HG03159 (cell line): ENCODE measurements at regions not wholly inside any gene's neighbourhood (a gene's known extent, or its start where the extent isn't known, plus 50 kb on each side); places are given as distances from the start of the nearest gene placed in this dataset.
"Not testable (repeated sequence)": the region's sequence is repeated elsewhere in the genome, so short reads cannot be mapped to it uniquely, and the experiment has no call there.

Experiments
- ATAC-seq: cut with Tn5 transposase; IDR thresholded peaks from one replicate; pipeline ENCODE4 v1.9.1; 2021; ENCODE audit warnings: mild to moderate bottlenecking, moderate library complexity; ENCODE audit not compliant: unreplicated experiment

- not testable (repeated sequence) for ATAC-seq
Observed at GRCh38 chr6:15931697-15932096, 197.2 kb upstream of the MYLIP start.

DNA sequence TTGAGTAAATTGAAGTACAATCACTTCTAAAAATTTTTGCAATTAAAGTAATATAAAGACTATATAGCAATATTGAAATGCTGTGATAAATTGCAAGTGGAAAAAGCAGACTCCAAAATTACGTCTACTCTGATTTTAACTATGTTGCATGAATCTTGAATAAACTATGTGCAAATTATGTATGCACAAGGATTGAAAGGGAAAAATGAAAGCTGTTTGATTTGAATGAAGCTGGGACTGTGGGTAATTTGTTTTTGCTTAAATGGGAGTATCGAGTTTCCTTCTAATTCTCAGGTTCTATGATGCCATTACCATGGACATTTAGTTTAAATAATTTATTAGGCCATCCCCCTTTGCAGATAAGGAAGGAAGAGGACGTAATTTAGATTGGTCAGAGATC, 198.7 kb upstream of the MYLIP start:
- ATAC-seq, result no peak

DNA sequence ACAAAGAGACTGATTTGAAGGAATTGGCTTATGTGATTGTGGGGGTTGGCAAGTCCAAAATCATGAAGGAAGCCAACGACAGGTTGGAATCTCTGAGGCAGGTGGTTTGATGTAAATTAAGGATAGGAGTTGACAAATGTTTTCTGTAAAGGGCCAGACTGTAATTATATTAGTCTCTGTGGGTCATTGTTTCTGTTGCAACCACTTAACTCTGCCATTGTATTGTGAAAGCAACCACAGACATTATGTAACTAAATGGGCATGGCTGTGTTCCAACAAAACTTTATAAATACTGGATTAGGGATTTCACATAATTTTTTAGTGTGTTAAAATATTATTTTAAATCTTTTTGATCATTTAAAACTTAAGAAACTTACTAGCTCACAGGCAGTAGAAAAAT, 199.2 kb upstream of the MYLIP start:
- no peak for ATAC-seq

- no peak for ATAC-seq
Observed at GRCh38 chr6:15927531-15928225, 201.2 kb upstream of the MYLIP start.

GRCh38 chr6:15926256-15926655, 202.6 kb upstream of the MYLIP start:
- ATAC-seq, result no peak

DNA sequence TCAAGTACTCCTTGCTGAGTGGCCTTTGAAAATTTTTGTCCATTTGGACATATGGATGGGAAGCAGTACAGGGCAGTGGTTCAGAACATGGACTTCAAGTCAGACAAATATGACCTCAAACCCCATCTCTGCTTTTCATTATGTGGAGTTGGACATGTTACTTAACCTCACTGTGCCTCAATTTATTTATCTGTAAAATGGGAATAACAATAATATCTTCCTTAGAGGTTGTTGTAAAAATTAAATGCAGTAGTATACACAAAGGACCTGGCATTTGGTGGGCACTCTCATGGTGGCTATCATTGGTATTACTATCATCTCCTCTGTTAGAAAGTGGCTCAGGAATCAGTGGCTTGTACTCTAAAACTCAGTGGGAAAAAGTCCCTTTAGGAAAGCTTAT, 204.0 kb upstream of the MYLIP start:
- ATAC-seq, result no peak

GRCh38 chr6:15922510-15923250, 206.2 kb upstream of the MYLIP start:
- ATAC-seq, result no peak

DNA sequence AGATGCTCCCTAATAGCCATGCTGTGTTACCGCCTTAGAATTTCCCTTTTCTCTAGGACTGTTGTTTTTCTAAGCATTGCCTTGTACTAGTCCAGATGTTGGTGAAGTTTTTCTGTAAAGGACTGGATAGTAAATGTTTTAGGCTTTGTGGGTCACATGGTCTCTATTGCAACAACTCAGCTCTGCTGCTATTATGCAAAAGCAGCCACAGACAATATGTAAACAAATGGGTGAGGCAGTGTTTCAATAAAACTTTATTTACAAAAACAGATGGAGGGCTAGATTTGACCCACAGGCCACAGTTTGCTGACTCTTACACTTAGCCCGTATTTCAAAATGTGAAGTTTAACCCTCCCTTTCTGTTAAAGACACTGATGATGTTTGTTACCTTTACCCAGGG, 207.6 kb upstream of the MYLIP start:
- no peak for ATAC-seq

- ATAC-seq, result no peak
Observed at GRCh38 chr6:15916581-15916980, 212.3 kb upstream of the MYLIP start.

DNA sequence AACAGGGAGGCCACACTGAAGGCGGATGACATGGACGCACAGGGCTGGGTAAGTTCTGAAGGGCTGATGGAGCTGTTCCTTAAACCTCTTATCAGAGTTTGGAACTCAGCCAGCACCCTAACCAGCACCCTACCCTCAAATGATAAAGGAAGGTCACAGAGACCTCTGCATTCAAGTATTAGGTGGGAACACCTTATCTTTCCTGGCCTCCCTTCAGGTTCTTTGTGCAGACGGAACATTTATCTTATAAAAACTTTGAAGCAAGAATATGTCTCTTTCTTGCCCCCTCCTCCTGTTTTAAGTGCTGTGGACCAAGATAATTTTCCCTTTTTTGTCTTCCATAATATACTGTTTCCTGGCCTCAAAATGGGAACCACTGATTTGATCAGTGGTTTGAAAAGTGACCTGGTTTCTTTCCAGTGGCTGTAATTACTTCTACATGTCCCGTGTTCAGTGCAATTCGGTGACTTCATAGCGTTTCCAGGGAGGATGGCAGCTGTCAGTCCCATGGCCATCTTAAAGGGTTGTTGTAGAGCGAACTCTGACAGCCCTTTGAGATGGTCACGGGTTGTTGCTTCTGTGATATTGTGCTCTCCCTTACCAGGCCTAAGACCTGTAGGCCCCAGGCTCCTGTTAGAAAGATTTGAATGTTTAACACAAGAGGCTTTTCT, 213.2 kb upstream of the MYLIP start:
- no peak for ATAC-seq

DNA sequence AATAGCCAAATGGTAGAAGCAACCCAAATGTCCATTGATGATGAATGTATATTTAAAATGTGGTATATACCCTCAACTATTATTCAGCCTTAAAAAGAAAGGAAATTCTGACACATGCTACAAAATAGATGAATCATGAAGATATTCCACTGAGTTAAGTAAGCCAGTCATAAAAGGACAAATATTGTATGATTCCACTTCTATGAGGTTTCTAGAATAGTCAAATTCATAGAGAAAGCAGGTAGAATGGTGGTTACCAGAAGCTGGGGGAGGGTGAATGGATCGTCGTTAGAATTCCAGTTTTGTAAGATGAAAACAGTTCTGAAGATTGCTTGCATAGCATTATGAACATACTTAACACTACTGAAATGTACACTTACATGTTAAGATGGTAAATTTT, 214.3 kb upstream of the MYLIP start:
- ATAC-seq, result no peak

DNA sequence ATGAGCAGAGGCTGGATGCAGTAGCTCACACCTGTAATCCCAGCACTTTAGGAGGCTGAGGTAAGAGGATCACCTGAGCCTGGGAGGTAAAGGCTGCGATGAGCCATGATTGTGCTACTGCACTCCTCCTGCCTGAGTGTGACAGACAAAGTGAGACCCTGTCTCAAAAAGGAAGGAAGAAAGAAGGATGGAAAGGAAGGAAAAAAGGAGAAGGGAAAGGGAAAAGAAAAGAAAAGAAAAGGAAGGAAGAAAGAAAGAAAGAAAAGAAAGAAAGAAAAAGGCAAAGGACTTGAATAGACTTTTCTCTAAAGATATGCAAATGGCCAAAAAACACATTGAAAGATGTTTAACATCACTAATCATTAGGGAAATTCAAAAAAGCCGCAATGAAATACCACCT, 215.3 kb upstream of the MYLIP start:
- no peak for ATAC-seq

- no peak for ATAC-seq
Observed at GRCh38 chr6:15912505-15913400, 216.1 kb upstream of the MYLIP start.

- ATAC-seq, result no peak
Observed at GRCh38 chr6:15911753-15912504, 217.0 kb upstream of the MYLIP start.

DNA sequence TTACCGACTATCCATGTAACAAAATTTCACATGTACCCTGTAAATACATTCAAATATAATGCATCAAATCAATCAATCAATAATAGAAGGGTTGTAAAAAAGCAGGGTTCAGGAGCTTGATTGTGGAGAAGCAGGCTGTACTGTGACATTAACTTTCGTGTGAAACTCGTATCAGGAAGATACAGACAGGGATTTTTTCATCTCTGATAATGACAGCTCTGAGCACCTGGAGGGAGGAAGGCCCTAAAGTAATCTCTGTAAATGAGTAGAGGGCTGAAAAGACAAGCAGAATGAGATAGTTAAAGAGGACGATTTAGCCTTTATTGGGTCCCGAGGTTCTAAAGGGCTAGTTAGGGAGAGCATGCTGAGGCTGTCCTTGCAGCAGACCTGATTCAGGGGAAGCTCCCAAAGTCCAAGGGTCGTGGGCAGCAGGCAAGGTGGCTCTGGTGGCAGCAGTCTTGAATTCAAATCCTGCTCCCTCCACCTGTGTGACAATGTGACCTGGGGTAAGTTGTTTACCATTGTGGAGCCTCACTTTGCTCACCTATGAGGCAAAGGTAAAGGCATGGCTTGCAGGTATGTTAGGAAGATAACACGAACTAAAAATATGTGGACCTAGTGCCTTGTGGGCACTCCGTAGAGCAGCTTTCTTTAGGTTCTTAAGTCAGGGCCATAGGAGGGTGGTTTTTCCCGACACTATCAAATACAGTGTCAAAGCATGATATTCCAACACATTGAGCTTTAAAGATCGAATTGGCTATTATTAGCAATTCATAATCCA, 219.4 kb upstream of the MYLIP start:
- no peak for ATAC-seq

GRCh38 chr6:15908871-15909270, 220.0 kb upstream of the MYLIP start:
- ATAC-seq, result no peak

DNA sequence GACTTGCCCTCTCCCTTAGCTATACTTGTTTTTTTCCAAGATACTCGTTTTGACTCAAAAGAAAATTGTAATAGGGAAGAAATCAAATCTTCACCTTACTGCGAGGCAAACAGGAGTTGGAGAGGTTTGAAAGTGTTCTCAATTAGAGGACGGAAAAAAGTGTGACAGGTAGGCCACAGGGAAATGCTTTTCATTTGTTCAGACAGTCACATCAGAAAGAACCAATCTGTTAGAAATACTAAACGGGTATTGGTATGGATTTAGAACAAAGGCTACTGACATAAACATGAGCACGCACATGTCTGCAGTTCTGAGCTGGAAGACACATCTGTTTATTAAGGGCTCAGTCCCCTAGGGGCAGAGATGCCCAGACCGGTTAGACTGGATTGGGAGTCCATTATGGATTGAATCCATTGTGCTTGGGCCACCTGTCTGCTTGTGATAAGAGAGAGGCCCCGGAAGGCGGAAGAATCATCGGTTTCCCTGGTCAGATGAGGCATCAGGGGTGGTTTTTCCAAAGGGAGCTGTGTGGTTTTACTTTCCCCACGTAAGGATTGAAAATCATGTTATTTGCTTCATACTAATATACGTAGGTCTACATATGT, 220.9 kb upstream of the MYLIP start:
- no peak for ATAC-seq

DNA sequence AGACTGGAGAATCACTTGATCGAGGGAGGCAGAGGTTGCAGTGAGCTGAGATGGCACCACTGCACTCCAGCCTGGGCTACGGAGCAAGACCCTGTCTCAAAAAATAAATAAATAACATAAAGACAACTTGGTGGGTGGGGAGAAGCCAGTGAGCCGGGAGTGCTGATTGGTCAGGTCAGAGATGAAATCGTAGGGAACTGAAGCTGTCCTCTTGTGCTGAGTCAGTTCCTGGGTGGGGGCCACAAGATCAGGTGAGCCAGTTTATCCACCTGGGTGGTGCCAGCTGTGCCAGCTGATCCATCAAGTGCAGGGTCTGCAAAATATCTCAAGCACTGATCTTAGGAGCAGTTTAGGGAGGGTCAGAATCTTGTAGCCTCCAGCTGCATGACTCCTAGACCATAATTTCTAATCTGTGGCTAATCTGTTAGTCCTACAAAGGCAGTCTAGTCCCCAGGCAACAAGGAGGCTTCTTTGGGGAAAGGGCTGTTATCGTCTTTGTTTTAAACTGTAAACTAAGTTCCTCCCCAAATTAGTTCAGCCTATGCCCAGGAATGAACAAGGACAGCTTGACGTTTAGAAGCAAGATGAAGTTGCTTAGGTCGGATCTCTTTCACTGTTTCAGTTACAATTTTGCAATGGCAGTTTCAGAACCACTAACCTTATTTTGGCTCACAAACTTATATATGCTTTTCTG, 221.5 kb upstream of the MYLIP start:
- ATAC-seq, result not testable (repeated sequence)
